HG03135 (cell line): ENCODE measurements at regions not wholly inside any gene's neighbourhood (a gene's known extent, or its start where the extent isn't known, plus 50 kb on each side); places are given as distances from the start of the nearest gene placed in this dataset.
"Not testable (repeated sequence)": the region's sequence is repeated elsewhere in the genome, so short reads cannot be mapped to it uniquely, and the experiment has no call there.

Source experiments
- ATAC-seq: cut with Tn5 transposase; IDR thresholded peaks from one replicate; pipeline ENCODE4 v1.9.1; 2021; ENCODE audit warnings: mild to moderate bottlenecking, moderate library complexity; ENCODE audit not compliant: unreplicated experiment

GRCh38 chr14:49159081-49159480, 427.1 kb downstream of the RPS29 start:
- ATAC-seq, result no peak

DNA sequence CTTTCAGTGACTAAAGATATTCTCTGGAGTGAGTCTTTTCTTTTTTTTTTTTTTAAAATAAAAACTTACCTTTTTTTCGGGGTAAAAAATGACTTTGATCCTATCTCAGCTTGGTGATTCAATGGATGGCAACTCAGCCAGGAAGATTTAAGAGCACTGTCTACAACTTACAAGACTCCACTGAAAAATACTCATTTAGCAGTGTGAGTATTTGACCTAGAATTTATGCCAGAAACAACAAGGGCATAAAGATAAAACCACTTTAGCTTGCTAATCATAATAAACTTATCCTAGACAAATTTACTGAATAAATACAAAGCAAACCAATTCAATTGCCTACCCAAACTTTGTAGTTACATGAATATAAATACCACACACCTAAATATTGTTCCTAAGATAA, 446.6 kb downstream of the RPS29 start:
- ATAC-seq, result no peak

DNA sequence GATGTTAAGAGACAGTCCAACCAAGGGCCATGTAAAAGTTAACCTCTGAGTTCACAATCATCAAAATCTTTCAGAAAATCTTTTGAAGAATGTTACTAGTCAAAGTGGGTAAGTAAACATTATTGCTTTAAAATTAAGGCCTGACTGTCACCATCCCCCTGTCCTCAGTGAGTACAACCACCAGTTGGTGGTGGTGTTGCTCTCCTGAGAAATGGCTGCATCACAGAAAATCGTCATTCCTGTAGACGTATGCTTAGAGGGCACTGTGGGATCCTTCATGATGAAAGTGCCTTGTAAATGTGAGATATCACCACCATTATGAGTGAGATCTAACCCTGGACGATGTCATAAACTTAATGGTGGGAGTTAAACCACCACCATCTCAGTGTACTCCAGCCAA, 451.2 kb downstream of the RPS29 start:
- no peak for ATAC-seq

GRCh38 chr14:49121246-49121645, 464.9 kb downstream of the RPS29 start:
- ATAC-seq, result no peak

GRCh38 chr14:49114161-49114893, 471.9 kb downstream of the RPS29 start:
- ATAC-seq, result no peak

- no peak for ATAC-seq
Observed at GRCh38 chr14:49106741-49107667, 479.2 kb downstream of the RPS29 start.

- no peak for ATAC-seq
Observed at GRCh38 chr14:49105956-49106355, 480.2 kb downstream of the RPS29 start.

DNA sequence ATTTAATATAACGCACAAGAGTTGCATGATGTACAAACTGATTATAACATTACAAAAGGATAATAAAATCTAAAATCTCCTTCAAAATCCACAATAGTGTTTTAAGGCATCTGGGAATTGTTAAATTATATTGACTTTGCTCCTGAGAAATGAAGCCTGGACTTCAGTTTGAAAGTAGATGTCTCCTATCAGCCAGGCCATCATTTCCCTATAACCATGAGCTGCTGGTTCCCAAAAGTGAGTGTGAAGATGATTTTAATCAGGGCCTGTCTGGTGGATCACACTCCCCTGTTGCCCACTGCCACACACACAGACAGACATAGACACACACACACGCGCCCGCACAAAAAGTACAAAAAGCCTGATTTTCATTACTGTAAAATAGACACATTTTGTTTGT, 480.7 kb downstream of the RPS29 start:
- ATAC-seq, result no peak

GRCh38 chr14:49092345-49092744, 493.8 kb downstream of the RPS29 start:
- no peak for ATAC-seq

DNA sequence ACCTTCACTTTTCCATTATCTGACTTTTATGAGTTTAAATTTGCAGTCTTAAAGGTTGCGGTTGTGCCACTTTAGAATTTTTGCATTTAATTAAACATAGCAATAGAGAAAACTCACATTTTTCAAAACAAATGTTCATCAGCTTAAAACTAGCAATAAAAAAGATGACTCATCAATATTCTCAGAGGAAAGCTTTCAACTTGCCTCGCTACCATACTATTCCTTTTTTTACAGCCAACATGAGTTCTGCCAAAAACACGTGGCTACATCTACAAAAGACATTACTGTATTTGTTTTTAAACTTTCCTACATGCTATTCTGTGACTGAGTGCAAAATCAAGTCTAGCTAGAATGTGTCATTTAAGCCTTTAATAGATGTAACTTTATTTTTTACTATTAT, 497.1 kb downstream of the RPS29 start:
- ATAC-seq, result no peak

GRCh38 chr14:49073292-49073691, 512.9 kb downstream of the RPS29 start:
- ATAC-seq, result not testable (repeated sequence)

DNA sequence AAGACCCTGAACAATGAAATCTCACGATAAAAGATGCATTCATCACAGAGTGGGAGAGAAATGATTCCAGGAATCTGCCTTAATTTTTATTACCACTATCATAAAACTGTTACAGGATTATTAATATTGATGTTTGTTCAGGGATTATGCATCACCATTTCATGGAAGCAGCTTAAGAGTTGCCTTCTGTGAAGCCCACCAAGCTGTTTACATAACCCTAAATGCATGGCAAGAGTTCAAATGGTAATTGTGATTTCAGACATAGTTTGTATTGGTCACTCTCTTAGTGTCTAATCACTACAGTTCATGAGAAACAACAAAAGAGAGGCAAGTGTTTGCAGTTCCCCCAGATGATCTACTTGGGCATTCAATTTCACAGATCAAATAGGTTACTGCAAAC, 527.7 kb downstream of the RPS29 start:
- ATAC-seq, result no peak

DNA sequence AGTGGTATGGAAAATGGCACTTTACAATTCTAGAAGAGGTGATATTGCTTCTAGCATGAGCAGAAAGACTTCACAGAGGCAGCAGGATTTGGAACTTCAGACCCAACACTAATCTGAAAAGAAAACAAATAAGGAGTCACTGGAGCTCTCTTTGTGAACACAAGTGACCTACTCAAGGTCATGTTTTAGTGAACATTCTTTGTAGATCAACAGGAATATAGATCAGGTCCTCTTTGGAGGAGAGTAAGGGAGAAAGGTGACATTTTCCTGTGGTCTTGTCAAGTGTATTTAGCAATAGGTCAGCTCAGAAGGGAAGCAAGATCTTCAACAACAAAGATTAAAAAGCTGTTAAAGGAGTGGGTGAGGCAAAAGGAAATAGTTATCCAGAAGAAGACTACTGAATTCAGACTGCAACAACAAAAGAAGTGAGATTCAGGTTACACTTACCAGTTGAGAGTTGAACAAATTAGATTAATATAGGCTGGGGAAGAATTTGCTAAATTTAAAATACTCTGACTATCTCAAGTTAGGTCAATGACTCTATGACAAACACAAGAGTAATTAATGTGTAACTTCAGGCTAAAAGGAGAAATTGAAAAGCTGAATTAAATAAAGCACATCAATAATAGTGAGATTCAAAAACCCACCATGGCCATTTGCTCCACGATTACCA, 528.2 kb downstream of the RPS29 start:
- ATAC-seq, result no peak

DNA sequence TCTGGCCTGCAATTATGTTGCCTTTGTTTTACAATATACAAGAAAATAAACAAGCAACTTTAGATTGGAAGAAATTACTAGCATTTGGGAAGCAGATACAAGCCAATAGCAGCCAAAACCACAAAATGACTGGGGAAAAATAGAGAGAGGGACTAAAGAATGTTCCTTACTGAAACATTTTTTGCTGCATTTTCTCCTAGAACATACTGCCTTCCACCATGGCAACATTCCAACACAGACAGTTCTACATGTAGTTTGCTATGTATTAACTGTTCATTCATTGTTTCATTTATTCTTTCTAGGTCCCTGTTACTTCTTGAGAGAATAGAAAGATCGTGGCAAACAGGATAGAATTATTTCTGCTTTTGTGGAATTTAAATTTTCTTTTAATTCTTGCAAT, 530.2 kb downstream of the RPS29 start:
- ATAC-seq, result no peak

DNA sequence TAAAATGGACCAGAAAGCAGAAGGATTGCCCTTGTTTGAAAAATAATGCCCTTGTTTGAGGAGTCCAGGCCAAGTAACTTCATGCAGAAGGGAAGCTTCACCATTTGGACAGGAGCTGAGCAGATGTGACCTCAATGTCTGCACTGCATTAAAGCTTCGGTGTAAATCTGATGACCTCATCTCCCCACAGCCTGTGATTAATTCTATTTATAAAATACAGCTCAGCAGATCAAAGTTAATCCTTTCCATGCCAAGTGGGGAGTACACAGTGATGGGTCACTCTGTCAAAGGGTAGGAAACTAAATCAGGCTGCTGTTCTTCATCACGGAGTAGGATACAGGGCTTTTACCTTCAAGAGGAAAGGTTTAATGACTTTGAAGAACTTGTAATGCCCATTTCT, 533.7 kb downstream of the RPS29 start:
- no peak for ATAC-seq

DNA sequence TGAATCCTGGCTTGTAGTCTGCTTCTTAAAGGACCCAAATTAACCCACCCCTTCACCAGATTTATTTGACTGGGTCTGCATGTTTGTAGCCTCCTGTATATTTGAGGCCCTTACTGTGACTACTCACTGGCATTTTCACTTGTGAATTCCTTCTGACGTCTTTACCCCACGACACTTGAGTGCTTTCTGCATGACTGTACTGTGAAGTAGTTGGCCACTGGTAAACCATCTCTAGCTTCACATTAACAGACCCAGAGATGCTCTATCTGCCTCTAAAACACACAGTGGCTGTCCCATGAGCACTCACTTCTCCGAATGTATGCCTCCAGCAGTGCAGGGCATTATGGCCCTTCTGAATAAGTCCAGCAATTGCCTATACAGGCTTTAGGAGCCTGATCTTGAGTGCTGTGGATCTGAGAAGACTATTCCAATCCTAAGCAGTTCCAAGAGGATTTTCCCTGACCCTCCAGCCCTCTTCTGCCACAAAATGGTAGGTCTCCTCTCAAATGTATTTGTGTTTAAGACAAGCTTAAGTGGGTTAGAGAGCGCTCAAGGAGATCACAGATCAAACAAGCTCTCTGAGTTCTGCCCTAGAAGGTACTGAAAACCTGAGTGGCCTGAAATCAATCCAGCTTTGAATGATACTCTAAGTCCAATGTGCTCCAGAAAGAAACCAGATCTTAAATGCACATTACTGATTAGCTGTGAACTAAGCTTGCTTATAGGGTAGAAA, 534.7 kb downstream of the RPS29 start:
- ATAC-seq, result no peak

GRCh38 chr14:49050822-49051221, 535.4 kb downstream of the RPS29 start:
- no peak for ATAC-seq

- ATAC-seq, result no peak
Observed at GRCh38 chr14:49049711-49050110, 536.5 kb downstream of the RPS29 start.

DNA sequence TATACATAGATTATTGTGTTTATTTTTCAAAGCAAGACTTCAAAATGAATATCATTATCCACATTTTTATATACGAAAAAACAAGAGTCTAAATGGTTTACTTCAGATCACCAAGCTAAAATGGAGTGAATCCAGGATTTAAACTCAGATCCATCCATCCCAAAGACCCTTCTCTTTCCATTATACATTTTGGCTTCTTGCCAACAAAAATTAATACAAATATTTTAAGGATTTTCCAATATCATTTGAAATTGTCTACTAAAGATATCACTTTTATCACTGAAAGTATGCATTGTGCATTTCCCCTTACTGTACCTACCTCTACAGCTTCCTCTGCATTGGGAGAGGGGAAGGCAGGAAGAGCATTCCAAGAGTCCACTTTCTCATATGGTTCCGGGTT, 541.2 kb downstream of the RPS29 start:
- ATAC-seq, result no peak

DNA sequence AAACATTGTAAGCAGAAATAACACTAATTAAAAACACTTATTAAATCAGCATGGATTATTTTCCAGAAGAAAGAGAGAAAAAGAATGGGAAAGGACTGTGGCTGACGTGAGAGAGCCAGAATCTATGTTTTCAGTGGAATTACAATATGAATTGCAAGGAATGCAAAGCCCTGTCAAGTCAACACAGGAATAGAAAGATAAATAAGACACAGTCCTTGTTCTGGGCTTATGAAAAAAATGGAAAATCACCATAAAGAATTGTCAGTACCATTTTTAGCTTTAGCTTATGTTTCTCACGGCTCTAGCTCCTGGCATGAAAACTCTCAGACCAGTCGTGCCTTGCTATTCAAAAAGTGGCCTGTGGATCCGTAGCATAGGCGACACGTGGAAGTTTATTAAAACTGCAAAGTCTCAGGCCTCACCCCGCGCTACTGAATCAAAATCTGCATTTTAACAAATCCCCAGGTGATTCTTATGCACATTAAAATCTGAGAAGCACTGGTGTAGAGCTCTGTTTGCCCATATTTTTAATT, 549.1 kb downstream of the RPS29 start:
- ATAC-seq, result no peak

DNA sequence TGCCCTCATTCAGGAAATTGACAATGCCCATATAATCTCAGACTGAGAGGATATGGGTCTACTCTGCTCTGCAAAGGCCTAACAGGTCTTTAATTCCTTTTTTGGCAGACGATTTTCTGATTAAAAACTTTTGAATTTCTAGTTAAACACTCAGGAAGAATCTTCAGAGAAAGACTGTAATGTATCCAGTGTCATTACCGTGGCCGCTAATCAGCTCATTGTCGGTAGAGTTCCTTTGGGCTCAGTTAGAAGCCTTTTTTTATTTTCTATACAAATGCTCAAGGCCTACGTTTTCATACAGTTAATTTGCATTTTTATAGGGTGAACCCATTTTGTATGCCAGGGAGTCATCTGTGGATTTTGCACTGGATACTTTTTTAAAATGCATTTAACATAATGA, 549.9 kb downstream of the RPS29 start:
- ATAC-seq, result no peak
